RWPE1 (cell line): ENCODE measurements at regions not wholly inside any gene's neighbourhood (a gene's known extent, or its start where the extent isn't known, plus 50 kb on each side); places are given as distances from the start of the nearest gene placed in this dataset.
A peak's percentile ranks its signal among the peaks of the same experiment; 100 is the strongest.

Source experiments
- CTCF ChIA-PET: fragments of 350-600 bp; sonication (Branson Sonifier 250); formaldehyde crosslinking; extraction: SDS; loops from one replicate; lab custom pipeline; 2021; lab: Yijun Ruan, JAX
- POLR2A ChIA-PET: fragments of 400-600 bp; formaldehyde crosslinking; extraction: SDS; loops from one replicate; lab custom pipeline; 2020; ENCODE audit warnings: antibody characterized with exemption; ENCODE audit not compliant: low non-redundant PET; lab: Yijun Ruan, JAX
- DNase-seq: peaks from one replicate; pipeline ENCODE4 v3.0.0; 2012; ENCODE audit warnings: low spot score
- H3K27ac ChIP-seq: fragments of 450-650 bp; 2 replicates; pipeline ENCODE4 v1.5.1; 2017
- TF ChIP-seq, protein P1 (sequence below): fragments of 450-650 bp; conservative IDR thresholded peaks from 2 replicates; pipeline ENCODE4 v1.5.1; 2017; ENCODE audit warnings: low read depth, mild to moderate bottlenecking

DNA sequence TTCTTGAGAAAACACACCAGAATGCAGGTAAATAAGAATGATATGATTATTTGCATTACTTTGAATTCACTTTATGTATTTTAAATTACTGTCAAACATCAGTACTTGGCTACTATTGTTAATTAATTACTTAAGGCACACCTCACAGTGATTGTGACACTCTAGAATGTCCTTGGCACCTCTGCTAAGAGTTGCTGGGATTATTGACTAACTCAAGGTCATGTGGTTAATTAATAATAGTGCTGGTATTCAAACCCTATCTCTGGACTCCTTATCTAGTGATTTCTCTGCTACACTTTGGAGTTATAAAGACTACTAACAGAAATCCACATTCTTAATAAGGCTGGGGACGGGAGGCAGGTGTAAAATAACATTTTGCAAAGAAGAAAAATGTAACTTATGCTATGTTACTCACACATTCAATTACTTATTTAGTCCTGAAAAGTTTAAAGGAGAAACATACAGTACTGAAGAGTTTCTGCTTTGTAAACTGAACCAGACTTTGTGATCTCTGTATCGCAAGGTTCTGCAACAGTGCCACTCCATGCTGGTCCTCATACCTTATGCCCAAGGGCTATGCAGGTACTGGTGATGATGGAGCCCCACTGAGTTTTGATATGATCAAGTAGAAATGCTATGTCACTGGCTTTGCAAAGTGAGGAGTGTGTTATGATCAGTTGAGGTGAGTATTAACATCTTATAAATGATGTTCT, 242.7 kb downstream of the MID1IP1 start:
- POLR2A ChIA-PET, result no interaction called here
- DNase-seq, result no peak
- no peak overlapping the region for H3K27ac ChIP-seq
- TF ChIP-seq, protein P1, sequence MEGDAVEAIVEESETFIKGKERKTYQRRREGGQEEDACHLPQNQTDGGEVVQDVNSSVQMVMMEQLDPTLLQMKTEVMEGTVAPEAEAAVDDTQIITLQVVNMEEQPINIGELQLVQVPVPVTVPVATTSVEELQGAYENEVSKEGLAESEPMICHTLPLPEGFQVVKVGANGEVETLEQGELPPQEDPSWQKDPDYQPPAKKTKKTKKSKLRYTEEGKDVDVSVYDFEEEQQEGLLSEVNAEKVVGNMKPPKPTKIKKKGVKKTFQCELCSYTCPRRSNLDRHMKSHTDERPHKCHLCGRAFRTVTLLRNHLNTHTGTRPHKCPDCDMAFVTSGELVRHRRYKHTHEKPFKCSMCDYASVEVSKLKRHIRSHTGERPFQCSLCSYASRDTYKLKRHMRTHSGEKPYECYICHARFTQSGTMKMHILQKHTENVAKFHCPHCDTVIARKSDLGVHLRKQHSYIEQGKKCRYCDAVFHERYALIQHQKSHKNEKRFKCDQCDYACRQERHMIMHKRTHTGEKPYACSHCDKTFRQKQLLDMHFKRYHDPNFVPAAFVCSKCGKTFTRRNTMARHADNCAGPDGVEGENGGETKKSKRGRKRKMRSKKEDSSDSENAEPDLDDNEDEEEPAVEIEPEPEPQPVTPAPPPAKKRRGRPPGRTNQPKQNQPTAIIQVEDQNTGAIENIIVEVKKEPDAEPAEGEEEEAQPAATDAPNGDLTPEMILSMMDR, result no peak
- CTCF ChIA-PET, result no interaction called here

GRCh38 chrX:39047174-39047573, 245.9 kb downstream of the MID1IP1 start:
- DNase-seq, result no peak
- no peak overlapping the region for H3K27ac ChIP-seq
- POLR2A ChIA-PET, result no interaction called here
- CTCF ChIA-PET, result no interaction called here
- TF ChIP-seq, protein P1, result no peak

DNA sequence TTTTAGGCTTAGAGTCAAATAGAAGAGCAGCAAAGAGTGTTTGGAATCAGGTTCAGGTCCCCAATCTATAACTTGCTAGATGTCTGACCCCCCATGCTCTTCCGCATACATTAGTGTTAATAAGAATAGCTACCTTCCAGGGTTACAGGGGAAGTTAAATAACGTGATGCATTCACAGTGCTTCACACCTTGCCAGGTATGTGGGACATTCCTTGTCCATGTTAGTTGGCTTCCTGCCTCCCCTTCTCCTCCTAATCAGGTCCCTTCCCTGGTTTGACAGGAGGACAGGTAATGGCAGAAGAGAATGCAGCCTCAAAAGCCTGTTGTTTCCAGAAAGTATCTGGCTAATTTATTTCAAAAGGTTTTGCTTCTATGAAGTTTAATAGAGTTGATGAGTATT, 248.7 kb downstream of the MID1IP1 start:
- no peak overlapping the region for H3K27ac ChIP-seq
- DNase-seq, result no peak
- TF ChIP-seq, protein P1, result no peak
- ChIA-PET CTCF (no interaction called here), POLR2A (no interaction called here)

DNA sequence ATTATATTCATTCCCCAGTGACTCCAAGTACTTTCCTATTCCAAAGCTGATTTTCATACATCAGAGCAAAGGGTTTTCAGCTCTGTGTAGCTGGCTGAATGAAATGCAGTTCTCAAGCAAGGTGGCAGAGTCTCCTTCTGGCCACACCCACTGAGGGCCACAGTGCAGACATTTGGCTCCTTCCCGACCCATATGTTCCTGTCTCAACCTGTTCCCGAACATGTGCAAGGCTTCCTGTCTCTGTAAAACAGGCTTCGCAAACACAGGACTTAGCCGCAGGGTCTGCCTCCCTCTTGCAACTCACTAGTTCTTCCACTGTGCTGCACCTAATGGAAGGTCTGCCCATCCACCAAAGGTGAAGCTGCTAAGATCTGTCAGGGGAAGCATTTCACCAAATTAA, 249.2 kb downstream of the MID1IP1 start:
- CTCF ChIA-PET, result no interaction called here
- H3K27ac ChIP-seq, result no peak overlapping the region
- POLR2A ChIA-PET, result no interaction called here
- peak; percentile 17 for DNase-seq
- TF ChIP-seq, protein P1, result no peak

- ChIA-PET CTCF (no interaction called here), POLR2A (no interaction called here)
- no peak overlapping the region for H3K27ac ChIP-seq
- TF ChIP-seq, protein P1, result no peak
- no peak for DNase-seq
Observed at GRCh38 chrX:39052751-39053150, 251.5 kb downstream of the MID1IP1 start.

- TF ChIP-seq, protein P1, result no peak
- ChIA-PET POLR2A (no interaction called here), CTCF (no interaction called here)
- H3K27ac ChIP-seq, result no peak overlapping the region
- DNase-seq, result no peak
Observed at GRCh38 chrX:39058724-39059123, 257.5 kb downstream of the MID1IP1 start.
